ENCODE measurements at regions not wholly inside any gene's neighbourhood (a gene's known extent, or its start where the extent isn't known, plus 50 kb on each side); places are given as distances from the start of the nearest gene placed in this dataset.

DNA sequence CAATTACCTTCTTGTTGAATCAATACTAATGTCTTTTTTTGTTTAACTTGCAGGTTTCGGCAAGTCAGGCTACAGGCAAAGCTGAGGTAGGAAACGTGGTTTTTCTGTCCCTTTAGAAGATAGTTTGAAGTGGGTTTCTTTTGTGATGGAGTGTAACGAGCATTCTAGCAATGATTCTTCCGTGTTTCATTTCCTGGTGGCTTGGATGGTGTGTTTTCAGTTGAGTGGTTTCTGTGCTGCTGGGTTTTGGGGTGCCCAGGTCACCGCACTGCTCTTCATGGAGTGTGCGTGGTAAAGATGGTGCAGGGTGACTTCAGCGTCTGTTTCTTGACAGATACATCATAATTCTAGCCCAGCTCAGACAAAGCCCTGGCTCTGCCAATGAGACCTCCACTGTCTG is 769.7 kb upstream of the EEF2KMT start (continued):
- TF ChIP-seq, protein P1, sequence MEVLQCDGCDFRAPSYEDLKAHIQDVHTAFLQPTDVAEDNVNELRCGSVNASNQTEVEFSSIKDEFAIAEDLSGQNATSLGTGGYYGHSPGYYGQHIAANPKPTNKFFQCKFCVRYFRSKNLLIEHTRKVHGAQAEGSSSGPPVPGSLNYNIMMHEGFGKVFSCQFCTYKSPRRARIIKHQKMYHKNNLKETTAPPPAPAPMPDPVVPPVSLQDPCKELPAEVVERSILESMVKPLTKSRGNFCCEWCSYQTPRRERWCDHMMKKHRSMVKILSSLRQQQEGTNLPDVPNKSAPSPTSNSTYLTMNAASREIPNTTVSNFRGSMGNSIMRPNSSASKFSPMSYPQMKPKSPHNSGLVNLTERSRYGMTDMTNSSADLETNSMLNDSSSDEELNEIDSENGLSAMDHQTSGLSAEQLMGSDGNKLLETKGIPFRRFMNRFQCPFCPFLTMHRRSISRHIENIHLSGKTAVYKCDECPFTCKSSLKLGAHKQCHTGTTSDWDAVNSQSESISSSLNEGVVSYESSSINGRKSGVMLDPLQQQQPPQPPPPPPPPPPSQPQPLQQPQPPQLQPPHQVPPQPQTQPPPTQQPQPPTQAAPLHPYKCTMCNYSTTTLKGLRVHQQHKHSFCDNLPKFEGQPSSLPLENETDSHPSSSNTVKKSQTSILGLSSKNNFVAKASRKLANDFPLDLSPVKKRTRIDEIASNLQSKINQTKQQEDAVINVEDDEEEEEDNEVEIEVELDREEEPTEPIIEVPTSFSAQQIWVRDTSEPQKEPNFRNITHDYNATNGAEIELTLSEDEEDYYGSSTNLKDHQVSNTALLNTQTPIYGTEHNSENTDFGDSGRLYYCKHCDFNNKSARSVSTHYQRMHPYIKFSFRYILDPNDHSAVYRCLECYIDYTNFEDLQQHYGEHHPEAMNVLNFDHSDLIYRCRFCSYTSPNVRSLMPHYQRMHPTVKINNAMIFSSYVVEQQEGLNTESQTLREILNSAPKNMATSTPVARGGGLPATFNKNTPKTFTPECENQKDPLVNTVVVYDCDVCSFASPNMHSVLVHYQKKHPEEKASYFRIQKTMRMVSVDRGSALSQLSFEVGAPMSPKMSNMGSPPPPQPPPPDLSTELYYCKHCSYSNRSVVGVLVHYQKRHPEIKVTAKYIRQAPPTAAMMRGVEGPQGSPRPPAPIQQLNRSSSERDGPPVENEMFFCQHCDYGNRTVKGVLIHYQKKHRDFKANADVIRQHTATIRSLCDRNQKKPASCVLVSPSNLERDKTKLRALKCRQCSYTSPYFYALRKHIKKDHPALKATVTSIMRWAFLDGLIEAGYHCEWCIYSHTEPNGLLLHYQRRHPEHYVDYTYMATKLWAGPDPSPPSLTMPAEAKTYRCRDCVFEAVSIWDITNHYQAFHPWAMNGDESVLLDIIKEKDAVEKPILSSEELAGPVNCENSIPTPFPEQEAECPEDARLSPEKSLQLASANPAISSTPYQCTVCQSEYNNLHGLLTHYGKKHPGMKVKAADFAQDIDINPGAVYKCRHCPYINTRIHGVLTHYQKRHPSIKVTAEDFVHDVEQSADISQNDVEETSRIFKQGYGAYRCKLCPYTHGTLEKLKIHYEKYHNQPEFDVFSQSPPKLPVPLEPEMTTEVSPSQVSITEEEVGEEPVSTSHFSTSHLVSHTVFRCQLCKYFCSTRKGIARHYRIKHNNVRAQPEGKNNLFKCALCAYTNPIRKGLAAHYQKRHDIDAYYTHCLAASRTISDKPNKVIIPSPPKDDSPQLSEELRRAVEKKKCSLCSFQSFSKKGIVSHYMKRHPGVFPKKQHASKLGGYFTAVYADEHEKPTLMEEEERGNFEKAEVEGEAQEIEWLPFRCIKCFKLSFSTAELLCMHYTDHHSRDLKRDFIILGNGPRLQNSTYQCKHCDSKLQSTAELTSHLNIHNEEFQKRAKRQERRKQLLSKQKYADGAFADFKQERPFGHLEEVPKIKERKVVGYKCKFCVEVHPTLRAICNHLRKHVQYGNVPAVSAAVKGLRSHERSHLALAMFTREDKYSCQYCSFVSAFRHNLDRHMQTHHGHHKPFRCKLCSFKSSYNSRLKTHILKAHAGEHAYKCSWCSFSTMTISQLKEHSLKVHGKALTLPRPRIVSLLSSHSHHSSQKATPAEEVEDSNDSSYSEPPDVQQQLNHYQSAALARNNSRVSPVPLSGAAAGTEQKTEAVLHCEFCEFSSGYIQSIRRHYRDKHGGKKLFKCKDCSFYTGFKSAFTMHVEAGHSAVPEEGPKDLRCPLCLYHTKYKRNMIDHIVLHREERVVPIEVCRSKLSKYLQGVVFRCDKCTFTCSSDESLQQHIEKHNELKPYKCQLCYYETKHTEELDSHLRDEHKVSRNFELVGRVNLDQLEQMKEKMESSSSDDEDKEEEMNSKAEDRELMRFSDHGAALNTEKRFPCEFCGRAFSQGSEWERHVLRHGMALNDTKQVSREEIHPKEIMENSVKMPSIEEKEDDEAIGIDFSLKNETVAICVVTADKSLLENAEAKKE (CRISPR knock-in tag; IDR thresholded peaks at IDR 0.05) = no peak
- TF ChIP-seq EZH2 (IDR thresholded peaks at IDR 0.05; ENCODE audit: low read depth, unreplicated experiment) (no peak), CREB1 (CRISPR knock-in tag; IDR thresholded peaks at IDR 0.05; ENCODE audit: low read depth) (no peak)

DNA sequence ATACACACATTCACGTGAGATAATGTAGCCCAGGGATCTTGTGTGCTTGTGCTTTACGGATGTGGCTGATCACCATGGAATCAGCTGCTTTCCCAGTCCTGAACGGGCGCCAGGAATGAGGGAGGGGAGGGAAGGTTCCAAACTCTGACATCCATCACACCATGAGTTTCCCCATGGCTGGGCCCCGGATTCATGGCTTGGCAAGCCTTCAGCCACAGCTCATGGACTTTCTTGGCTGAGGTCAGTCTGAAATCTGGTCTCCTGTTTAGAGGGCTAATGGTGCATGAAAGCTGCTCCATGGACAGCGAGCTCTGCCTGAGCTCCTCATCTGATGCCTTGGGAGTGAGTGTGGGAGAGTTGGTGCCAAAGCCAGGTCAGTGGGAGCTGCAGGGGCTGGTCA is 767.6 kb upstream of the EEF2KMT start:
- Mint-ChIP-seq H3K27me3 (ENCODE audit: insufficient read depth, low read depth, poor library complexity) (no peaks in the 10 kb centered on the region), H3K27ac (no peak overlapping the region), H3K36me3 (ENCODE audit: low read depth) (no peaks in the 10 kb centered on the region; the same call in 2 of the 3 replicates), H3K9me3 (no peaks in the 10 kb centered on the region), H3K4me1 (peaks cover 29% of the 10 kb centered on the region), H3K4me3 (no peak overlapping the region)
- Histone ChIP-seq H4K20me1 (replicated peaks; ENCODE audit: insufficient read depth) (no peaks in the 10 kb centered on the region), H3K9me2 (ENCODE audit: insufficient read depth) (0 out of 2 replicates have a peak, but pooled peaks cover under 1% of the 10 kb centered on the region), H3K27ac (ENCODE audit: low read depth) (no peak overlapping the region), H2AFZ (no peak overlapping the region), H3K36me3 (ENCODE audit: insufficient read depth) (no peaks in the 10 kb centered on the region), H3K79me2 (replicated peaks; ENCODE audit: insufficient read depth) (no peaks in the 10 kb centered on the region), H3K27me3 (ENCODE audit: insufficient read depth) (no peaks in the 10 kb centered on the region), H3K4me1 (ENCODE audit: insufficient read depth) (peaks cover under 1% of the 10 kb centered on the region; the same call in 1 of the 2 replicates), H3K4me3 (no peak overlapping the region), H3F3A (replicated peaks; ENCODE audit: low read depth) (no peaks in the 10 kb centered on the region), H3K4me2 (no peak overlapping the region)
- TF ChIP-seq POLR2AphosphoS5 (IDR thresholded peaks at IDR 0.05; ENCODE audit: low read depth) = no peak
- no peak for TF ChIP-seq STAT1 (IDR thresholded peaks at IDR 0.05; ENCODE audit: unreplicated experiment)
- TF ChIP-seq NANOG (IDR thresholded peaks at IDR 0.05; ENCODE audit: borderline replicate concordance) = no peak
- no peak for TF ChIP-seq EZH2phosphoT487 (IDR thresholded peaks at IDR 0.05; ENCODE audit: unreplicated experiment)
- no peak for TF ChIP-seq CREB1 (CRISPR knock-in tag; IDR thresholded peaks at IDR 0.05; ENCODE audit: low read depth)
- TF ChIP-seq, protein P2, sequence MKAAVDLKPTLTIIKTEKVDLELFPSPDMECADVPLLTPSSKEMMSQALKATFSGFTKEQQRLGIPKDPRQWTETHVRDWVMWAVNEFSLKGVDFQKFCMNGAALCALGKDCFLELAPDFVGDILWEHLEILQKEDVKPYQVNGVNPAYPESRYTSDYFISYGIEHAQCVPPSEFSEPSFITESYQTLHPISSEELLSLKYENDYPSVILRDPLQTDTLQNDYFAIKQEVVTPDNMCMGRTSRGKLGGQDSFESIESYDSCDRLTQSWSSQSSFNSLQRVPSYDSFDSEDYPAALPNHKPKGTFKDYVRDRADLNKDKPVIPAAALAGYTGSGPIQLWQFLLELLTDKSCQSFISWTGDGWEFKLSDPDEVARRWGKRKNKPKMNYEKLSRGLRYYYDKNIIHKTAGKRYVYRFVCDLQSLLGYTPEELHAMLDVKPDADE (IDR thresholded peaks at IDR 0.05) = no peak
- ATAC-seq (no peak), DNase-seq (ENCODE audit: low spot score) (no peak)
